ENCODE measurements at regions not wholly inside any gene's neighbourhood (a gene's known extent, or its start where the extent isn't known, plus 50 kb on each side); places are given as distances from the start of the nearest gene placed in this dataset.

- TF ChIP-seq CTCF (IDR thresholded peaks at IDR 0.05; ENCODE audit: insufficient read depth, low read length, poor library complexity, severe bottlenecking): no peak
- no peak for TF ChIP-seq EZH2phosphoT487 (conservative IDR thresholded peaks at IDR 0.05; ENCODE audit: low read length)
These were observed 323.1 kb downstream of the CENPW start for GRCh38 chr6:126662966-126663365.
